A673 (cell line): ENCODE measurements at regions not wholly inside any gene's neighbourhood (a gene's known extent, or its start where the extent isn't known, plus 50 kb on each side); places are given as distances from the start of the nearest gene placed in this dataset.
"Not testable (repeated sequence)": the region's sequence is repeated elsewhere in the genome, so short reads cannot be mapped to it uniquely, and the experiment has no call there.

Source experiments
- BruUV-seq: library from RNA; stranded (reverse); fragments of 400-500 nt; replicated peaks from 2 replicates; lab custom pipeline; 2021; lab: Mats Ljungman, UMichigan
- CTCF ChIA-PET: fragments of 300-600 bp; sonication (Branson Sonifier 250); formaldehyde crosslinking; loops from one replicate; lab custom pipeline; 2022; ENCODE audit warnings: antibody characterized with exemption; lab: Charles Lee
- POLR2A ChIA-PET: fragments of 300-600 bp; sonication (Branson Sonifier 250); formaldehyde crosslinking; loops from one replicate; lab custom pipeline; 2022; ENCODE audit warnings: antibody characterized with exemption; ENCODE audit not compliant: low non-redundant PET; lab: Charles Lee
- DNase-seq: peaks from one replicate; pipeline ENCODE4 v3.0.0-alpha.2; 2015; ENCODE audit warnings: low spot score
- H3K27ac ChIP-seq: fragments of 200-600 bp; sonication (generic); 2 replicates; pipeline ENCODE4 v1.5.1; 2016; ENCODE audit warnings: mixed run types, low read depth, mild to moderate bottlenecking, mixed read lengths, antibody characterized with exemption, low read length; ENCODE audit not compliant: poor library complexity, severe bottlenecking
- H3K27me3 ChIP-seq: fragments of 200-600 bp; sonication (generic); replicated peaks from 2 replicates; pipeline ENCODE4 v1.6.1; 2017; ENCODE audit warnings: mixed run types, low read depth, mild to moderate bottlenecking, mixed read lengths, antibody characterized with exemption, low read length; ENCODE audit not compliant: insufficient read depth, poor library complexity
- H3K36me3 ChIP-seq: fragments of 200-600 bp; sonication (generic); 2 replicates; pipeline ENCODE4 v1.6.1; 2016; ENCODE audit warnings: mixed run types, mild to moderate bottlenecking, mixed read lengths, antibody characterized with exemption, low read length; ENCODE audit not compliant: insufficient read depth, poor library complexity, severe bottlenecking
- H3K4me1 ChIP-seq: fragments of 200-600 bp; sonication (generic); 2 replicates; pipeline ENCODE4 v1.6.1; 2017; ENCODE audit warnings: mixed run types, mild to moderate bottlenecking, mixed read lengths, antibody characterized with exemption, low read length; ENCODE audit not compliant: insufficient read depth, poor library complexity, severe bottlenecking
- H3K4me3 ChIP-seq: fragments of 200-600 bp; sonication (generic); 2 replicates; pipeline ENCODE4 v1.5.1; 2016; ENCODE audit warnings: low read depth, mixed run types, mild to moderate bottlenecking, mixed read lengths, low read length; ENCODE audit not compliant: poor library complexity, severe bottlenecking
- H3K9me3 ChIP-seq: fragments of 200-600 bp; sonication (generic); 2 replicates; pipeline ENCODE4 v1.6.1; 2016; ENCODE audit warnings: mixed run types, low read depth, mild to moderate bottlenecking, mixed read lengths, antibody characterized with exemption, low read length; ENCODE audit not compliant: poor library complexity, severe bottlenecking
- EZH2 ChIP-seq: fragments of 200-600 bp; sonication (generic); IDR thresholded peaks from 2 replicates; pipeline ENCODE4 v1.6.1; 2017; ENCODE audit warnings: borderline replicate concordance, low read depth, mild to moderate bottlenecking, mixed read lengths, antibody characterized with exemption, low read length; ENCODE audit not compliant: poor library complexity, severe bottlenecking
- intact Hi-C: fragments of 100-400 bp; cut with micrococcal nuclease; formaldehyde crosslinking; loops from one replicate; pipeline ENCODE4 v1.10.0; 2022; ENCODE audit not compliant: unreplicated experiment
- TF ChIP-seq, protein P1 (sequence below): fragments of 300-800, 200-600 bp; sonication (generic); conservative IDR thresholded peaks from 2 replicates; pipeline ENCODE4 v1.5.1; 2017; ENCODE audit warnings: low read depth, mild to moderate bottlenecking, antibody characterized with exemption, low read length, moderate library complexity, mixed read lengths

DNA sequence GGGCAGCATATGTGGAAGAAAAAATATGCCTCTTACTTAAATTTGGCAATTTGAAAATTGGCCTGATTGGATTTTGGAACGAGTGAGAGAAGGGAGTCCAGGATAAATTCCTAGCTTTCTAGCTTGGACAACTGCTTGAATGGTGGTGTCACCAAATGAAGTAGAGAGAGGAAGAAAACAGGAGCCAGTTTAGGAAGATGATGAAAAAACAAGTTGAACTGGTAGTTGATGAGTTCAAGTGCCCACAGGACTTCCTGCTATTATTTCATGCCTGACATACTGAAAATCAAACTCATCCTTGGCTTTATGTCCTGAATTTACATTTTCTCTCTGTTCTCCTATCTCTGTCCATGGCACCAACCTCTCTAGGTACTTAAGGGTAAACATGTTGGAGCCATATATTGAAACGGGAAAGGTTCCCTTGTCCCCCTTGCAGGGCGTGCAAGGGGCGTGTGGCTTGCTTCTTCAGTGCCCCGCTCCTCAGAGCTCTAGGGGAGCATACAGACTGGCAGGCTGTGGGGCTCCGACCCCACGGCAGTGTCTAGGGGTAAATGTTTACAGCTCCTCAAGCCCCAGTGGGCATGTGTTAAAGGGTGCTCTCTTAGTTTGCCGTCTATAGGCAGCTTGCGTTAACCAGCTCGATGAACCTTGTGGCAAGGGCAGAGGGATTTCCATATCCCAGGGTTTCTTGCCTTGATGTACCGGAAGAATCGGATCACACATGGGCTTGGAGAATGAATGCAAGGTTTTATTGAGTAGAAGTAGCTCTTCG lies 250.7 kb upstream of the PGRMC2 start:
- ChIA-PET CTCF (interaction anchor here (0.6 kb wide), 1 partner anchor 531 kb away, joined by 10 read pairs; no protein-coding TSS in a partner anchor), POLR2A (no interaction called here)
- Histone ChIP-seq H3K9me3 (no peaks in the 10 kb centered on the region), H3K27ac (no peak overlapping the region), H3K4me3 (no peak overlapping the region), H3K36me3 (no peaks in the 10 kb centered on the region), H3K4me1 (no peaks in the 10 kb centered on the region), H3K27me3 (no peaks in the 10 kb centered on the region)
- BruUV-seq = no TSS peak
- TF ChIP-seq, protein P1, sequence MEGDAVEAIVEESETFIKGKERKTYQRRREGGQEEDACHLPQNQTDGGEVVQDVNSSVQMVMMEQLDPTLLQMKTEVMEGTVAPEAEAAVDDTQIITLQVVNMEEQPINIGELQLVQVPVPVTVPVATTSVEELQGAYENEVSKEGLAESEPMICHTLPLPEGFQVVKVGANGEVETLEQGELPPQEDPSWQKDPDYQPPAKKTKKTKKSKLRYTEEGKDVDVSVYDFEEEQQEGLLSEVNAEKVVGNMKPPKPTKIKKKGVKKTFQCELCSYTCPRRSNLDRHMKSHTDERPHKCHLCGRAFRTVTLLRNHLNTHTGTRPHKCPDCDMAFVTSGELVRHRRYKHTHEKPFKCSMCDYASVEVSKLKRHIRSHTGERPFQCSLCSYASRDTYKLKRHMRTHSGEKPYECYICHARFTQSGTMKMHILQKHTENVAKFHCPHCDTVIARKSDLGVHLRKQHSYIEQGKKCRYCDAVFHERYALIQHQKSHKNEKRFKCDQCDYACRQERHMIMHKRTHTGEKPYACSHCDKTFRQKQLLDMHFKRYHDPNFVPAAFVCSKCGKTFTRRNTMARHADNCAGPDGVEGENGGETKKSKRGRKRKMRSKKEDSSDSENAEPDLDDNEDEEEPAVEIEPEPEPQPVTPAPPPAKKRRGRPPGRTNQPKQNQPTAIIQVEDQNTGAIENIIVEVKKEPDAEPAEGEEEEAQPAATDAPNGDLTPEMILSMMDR = no peak
- DNase-seq = no peak
- intact Hi-C loops = no loop called here

DNA sequence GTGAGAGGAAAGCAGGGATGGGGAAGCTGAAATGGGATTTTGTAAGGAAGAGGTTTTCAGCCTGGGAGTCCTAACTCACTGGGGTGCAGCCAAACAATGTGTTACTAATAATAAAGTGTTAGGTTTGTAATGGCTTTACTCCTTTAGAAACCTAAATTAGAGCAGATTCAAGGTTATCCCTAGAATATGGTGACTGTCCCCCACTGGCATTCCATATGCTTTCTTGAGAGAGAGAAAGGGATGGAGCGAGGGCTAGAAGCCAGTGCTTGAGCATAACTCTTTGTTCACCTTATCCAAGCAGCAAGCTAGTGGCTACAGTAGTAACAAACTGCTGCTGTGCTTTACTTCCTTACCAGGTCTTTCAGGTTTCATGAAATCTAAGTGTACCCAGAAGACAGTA lies 249.1 kb upstream of the PGRMC2 start:
- intact Hi-C loops = no loop called here
- no peaks in the 10 kb centered on the region for H3K4me1 ChIP-seq
- no peaks in the 10 kb centered on the region for H3K36me3 ChIP-seq
- DNase-seq = no peak
- no peak overlapping the region for H3K27ac ChIP-seq
- TF ChIP-seq, protein P1 = no peak
- no peaks in the 10 kb centered on the region for H3K27me3 ChIP-seq
- H3K4me3 ChIP-seq = no peak overlapping the region
- POLR2A ChIA-PET = no interaction called here
- BruUV-seq = no TSS peak
- no peaks in the 10 kb centered on the region for H3K9me3 ChIP-seq
- CTCF ChIA-PET = no interaction called here

DNA sequence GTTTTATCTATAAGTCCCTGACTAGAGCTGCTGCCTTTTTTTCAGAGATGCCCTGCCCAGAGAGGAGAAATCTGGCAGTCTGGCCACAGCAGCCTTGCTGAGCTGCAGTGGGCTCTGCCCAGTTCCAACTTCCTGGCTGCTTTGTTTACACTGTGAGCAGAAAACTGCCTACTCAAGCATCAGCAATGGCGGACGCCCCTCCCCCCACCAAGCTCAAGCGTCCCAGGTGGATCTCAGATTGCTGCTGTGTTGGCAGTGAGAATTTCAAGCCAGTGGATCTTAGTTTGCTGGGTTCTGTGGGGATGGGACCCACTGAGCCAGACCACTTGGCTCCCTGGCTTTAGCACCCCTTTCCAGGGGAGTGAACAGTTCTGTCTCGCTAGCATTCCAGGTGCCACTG lies 247.9 kb upstream of the PGRMC2 start:
- H3K9me3 ChIP-seq, DNase-seq, H3K27me3 ChIP-seq, H3K4me1 ChIP-seq, H3K27ac ChIP-seq, POLR2A ChIA-PET, BruUV-seq, H3K36me3 ChIP-seq, intact Hi-C loops, CTCF ChIA-PET, H3K4me3 ChIP-seq: not testable (repeated sequence)

DNA sequence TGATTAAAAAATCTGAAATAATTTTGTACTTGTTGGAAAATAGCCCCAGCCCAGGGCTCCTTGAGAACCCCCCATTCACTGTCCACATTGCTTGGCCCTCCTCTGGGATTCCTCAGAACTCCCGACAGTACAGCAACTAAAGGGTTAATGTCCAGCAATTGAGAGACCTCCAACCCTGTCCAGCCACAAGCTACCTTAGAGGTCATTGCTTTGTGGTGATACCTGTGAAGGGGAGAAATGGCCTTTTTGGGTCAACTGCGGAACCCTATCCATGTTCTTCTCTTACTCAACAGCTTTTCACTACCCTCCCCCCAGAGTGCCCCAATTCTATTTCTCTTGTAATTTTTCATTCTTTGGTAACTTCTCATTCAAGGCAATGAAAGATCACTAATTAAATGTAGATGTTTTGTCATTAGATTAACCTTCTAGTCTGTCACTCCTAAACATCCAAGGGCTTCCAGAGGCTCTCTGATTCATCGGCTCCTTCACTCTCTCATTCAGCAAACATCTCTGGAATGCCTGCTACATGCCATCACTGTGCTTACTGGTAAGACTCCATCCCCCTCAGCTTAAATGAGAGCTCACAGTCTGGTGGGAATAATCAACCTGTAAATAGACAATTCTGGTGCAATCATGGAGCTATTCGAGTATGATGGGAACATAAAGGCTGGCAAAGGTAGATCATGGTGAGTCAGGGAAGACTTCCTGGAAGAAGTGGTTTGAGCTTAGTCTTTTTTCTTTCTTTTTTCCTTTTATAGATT lies 241.4 kb upstream of the PGRMC2 start:
- Histone ChIP-seq H3K27me3 (no peaks in the 10 kb centered on the region), H3K36me3 (no peaks in the 10 kb centered on the region), H3K27ac (no peak overlapping the region), H3K9me3 (no peaks in the 10 kb centered on the region), H3K4me1 (peaks cover 22% of the 10 kb centered on the region), H3K4me3 (no peak overlapping the region)
- CTCF ChIA-PET = no interaction called here
- DNase-seq = peak; percentile 68
- intact Hi-C loops = no loop called here
- TF ChIP-seq EZH2 = no peak
- TF ChIP-seq, protein P1 = no peak
- BruUV-seq = no TSS peak
- POLR2A ChIA-PET = interaction anchor here (0.6 kb wide), 1 partner anchor 24 kb away, joined by 3 read pairs; no protein-coding TSS in a partner anchor
